Kidney tubule cell (primary cell): ENCODE measurements at regions not wholly inside any gene's neighbourhood (a gene's known extent, or its start where the extent isn't known, plus 50 kb on each side); places are given as distances from the start of the nearest gene placed in this dataset.

ENCODE experiments used
- DNase-seq: peaks from one replicate; pipeline ENCODE4 v3.0.0-alpha.2; 2018; ENCODE audit warnings: low spot score

DNA sequence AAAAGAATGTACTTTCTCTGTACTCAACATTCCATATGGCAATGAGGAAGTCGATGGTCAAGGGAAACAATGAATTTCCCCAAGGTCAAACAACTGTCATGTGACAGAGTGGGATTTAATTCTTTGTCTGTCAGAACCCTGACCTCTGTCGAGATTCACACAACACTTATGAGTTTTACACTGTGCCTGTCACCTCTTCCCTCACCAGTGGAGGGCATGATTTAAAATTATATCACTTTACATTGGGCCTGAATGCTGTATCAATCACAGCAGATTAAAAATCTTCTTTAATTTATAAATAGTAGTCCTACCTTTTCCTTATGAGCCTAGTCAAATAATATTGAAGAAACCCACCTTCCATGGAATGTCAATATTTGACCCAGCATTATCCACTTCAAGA is 276.7 kb downstream of the CDH10 start:
- no peak for DNase-seq

DNA sequence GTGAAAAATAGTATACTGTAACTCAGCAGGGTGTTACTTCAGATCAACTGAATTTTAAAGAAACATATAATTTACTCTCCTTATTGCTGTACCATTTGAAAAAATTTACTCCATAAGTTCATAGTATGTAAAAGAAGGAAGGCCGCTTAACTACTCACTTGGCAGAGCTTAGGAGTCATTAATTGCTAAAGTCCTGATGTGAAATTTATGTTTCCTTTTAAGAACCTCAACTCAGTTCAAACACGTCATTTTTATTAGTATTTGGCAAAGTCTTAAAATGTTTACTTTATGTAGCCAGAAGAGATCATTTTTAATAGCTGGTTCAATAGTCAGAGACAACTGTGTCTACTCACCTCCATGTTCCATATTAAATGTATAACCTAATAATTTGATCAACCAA is 268.6 kb downstream of the CDH10 start:
- DNase-seq, result no peak

GRCh38 chr5:24376616-24377015 is 268.2 kb downstream of the CDH10 start:
- no peak for DNase-seq

GRCh38 chr5:24381861-24382489 is 262.8 kb downstream of the CDH10 start:
- peak; percentile 77 for DNase-seq

GRCh38 chr5:24385070-24385469 is 259.7 kb downstream of the CDH10 start:
- DNase-seq, result peak; percentile 66

DNA sequence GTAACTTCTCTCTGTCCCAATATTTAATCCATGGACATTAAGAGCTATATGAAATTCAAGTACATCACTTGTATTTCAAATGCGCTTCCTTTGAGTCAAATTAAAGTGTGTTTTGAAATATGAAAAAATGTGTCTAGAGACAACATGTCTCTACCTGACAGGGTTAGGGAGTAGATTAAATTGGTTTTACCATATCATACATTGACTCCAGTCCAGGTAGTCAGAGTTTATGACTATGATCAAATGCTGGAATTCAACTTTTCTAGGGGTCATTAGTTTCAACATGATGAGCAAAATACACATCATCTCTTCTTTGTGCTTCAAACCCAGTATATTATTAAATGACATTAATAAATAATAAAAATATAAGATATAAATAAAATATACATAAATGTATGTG is 259.2 kb downstream of the CDH10 start:
- DNase-seq, result peak; percentile 56

DNA sequence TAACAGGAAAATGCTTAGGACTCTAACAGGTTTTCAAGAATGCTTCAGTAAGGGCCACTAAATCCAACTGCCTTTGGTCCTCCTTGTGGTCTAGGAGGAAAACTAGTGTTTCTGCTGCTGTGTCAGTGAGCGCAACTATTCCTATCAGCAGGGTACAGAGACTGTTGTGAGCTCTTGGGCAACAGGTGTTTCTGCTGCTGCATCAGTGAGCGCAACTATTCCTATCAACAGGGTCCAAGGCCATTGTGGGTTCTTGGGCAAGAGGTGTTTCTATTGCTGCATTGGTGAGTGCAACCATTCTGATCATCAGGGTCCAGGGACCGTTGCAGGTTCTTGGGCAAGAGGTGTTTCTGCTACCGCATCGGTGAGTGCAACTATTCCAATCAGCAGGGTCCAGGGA is 256.3 kb downstream of the CDH10 start:
- no peak for DNase-seq

GRCh38 chr5:24389968-24390367 is 254.8 kb downstream of the CDH10 start:
- DNase-seq, result peak; percentile 23

DNA sequence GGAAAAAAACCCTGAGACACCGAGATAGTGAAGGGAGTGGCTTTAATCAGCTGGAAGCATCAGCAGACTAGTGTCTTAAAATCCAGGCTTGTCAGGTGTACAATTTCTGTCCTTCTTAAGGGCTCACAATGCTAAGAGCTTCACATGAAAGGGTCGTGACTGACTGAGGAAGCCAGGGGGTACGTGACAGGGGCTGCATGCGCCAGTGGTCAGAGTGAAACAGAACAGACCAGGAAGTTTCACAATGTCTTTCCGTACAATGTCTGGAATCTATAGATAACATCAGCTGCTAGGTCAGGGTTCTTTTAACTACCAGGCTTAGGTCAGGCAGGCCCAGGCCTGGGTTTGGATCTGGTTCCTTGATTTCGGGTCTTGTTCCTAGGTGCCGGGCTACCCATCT is 253.0 kb downstream of the CDH10 start:
- DNase-seq, result no peak

GRCh38 chr5:24397601-24398000 is 247.2 kb downstream of the CDH10 start:
- no peak for DNase-seq

GRCh38 chr5:24401773-24402172 is 243.0 kb downstream of the CDH10 start:
- DNase-seq, result peak; percentile 44

DNA sequence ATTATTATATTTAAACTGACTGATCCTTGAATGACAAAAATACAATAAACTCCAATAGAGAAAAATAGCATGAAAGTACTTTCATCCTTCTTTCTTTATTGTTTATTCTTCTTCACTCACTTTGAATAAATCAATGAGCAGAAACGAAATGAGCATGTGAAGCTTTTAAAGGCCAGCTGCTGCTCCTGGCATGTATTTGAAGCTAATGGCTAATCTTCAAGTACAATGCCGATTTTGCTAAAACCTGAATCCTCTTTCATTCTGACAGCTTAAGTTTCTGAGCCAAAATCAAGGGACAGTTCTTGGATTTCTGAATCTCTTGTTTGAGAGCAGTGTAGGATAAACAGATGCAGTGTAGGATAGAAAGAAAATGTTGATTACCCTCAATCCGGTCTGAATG is 237.3 kb downstream of the CDH10 start:
- no peak for DNase-seq

- DNase-seq, result no peak
Measured at GRCh38 chr5:24428345-24428744, 216.4 kb downstream of the CDH10 start.

DNA sequence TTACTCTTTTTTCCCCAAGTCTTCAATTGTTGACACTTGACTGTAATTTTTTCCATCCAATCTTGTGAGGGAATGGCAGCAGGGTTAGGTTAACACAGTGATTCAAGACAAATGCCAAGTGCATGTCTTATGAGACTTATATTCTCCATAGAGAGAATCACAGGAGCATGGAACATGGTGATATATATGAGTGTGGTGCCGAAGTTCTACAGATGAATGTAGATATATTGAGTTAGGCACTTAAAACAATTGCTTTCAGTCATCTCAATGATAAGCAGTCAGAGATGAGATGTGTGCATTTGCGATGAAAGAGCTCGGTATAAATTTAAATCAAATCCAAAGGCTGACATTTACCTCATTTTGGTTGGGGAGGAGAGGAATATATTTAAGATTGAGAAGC is 211.2 kb downstream of the CDH10 start:
- no peak for DNase-seq
